Progenitor cell of endocrine pancreas (in vitro differentiated cells): ENCODE measurements at regions not wholly inside any gene's neighbourhood (a gene's known extent, or its start where the extent isn't known, plus 50 kb on each side); places are given as distances from the start of the nearest gene placed in this dataset.
"Not testable (repeated sequence)": the region's sequence is repeated elsewhere in the genome, so short reads cannot be mapped to it uniquely, and the experiment has no call there.

Experiments
- DNase-seq: peaks from one replicate; pipeline ENCODE4 v3.0.0; 2021; ENCODE audit warnings: low spot score; ENCODE audit not compliant: unreplicated experiment
- H3K27ac Mint-ChIP-seq: 2 replicates; pipeline ENCODE4 v1.8.0; 2021; ENCODE audit warnings: mild to moderate bottlenecking, moderate library complexity, mixed read lengths
- H3K27me3 Mint-ChIP-seq: 2 replicates; pipeline ENCODE4 v1.8.0; 2021; ENCODE audit warnings: mixed read lengths
- H3K36me3 Mint-ChIP-seq: 2 replicates; pipeline ENCODE4 v1.8.0; 2022; ENCODE audit warnings: mixed read lengths; ENCODE audit not compliant: insufficient read depth
- H3K4me1 Mint-ChIP-seq: 2 replicates; pipeline ENCODE4 v1.8.0; 2021; ENCODE audit warnings: low read depth, mixed read lengths
- H3K4me3 Mint-ChIP-seq: 2 replicates; pipeline ENCODE4 v1.8.0; 2021; ENCODE audit warnings: low read depth, mild to moderate bottlenecking, moderate library complexity, mixed read lengths
- H3K9me3 Mint-ChIP-seq: 2 replicates; pipeline ENCODE4 v1.8.0; 2021; ENCODE audit warnings: low read depth, mixed read lengths
- TF ChIP-seq, protein P1 (sequence below): fragments of 200-600 bp; sonication (generic); IDR thresholded peaks from one replicate; pipeline ENCODE4 v1.5.0; 2021; ENCODE audit warnings: antibody characterized with exemption, mild to moderate bottlenecking; ENCODE audit not compliant: unreplicated experiment

- TF ChIP-seq, protein P1, sequence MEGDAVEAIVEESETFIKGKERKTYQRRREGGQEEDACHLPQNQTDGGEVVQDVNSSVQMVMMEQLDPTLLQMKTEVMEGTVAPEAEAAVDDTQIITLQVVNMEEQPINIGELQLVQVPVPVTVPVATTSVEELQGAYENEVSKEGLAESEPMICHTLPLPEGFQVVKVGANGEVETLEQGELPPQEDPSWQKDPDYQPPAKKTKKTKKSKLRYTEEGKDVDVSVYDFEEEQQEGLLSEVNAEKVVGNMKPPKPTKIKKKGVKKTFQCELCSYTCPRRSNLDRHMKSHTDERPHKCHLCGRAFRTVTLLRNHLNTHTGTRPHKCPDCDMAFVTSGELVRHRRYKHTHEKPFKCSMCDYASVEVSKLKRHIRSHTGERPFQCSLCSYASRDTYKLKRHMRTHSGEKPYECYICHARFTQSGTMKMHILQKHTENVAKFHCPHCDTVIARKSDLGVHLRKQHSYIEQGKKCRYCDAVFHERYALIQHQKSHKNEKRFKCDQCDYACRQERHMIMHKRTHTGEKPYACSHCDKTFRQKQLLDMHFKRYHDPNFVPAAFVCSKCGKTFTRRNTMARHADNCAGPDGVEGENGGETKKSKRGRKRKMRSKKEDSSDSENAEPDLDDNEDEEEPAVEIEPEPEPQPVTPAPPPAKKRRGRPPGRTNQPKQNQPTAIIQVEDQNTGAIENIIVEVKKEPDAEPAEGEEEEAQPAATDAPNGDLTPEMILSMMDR = no peak
- Mint-ChIP-seq H3K27ac (no peak overlapping the region), H3K27me3 (no peaks in the 10 kb centered on the region), H3K4me3 (no peak overlapping the region), H3K9me3 (no peaks in the 10 kb centered on the region), H3K36me3 (no peaks in the 10 kb centered on the region), H3K4me1 (peaks cover 2% of the 10 kb centered on the region)
- DNase-seq = no peak
These were observed 270.4 kb downstream of the MED10 start for GRCh38 chr5:6107675-6108539.

DNA sequence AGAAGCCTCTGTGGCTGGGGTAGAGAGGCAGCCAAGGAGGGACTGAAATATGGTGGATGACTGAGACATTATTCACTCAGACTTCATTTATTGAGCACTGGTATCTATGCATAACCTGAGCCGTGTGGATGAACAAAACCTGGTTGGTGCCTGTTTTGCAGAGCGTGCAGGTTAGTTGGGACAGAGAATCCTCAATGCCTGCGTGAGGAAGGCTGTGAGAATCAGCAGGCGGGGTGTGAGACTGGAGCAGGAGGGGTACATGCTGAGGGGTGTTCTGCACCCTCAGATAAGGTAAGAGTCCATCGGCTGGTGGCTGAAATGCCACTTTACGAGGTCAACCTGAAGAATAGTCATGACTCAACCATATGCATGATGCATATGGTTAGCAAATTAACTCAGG is 271.6 kb downstream of the MED10 start:
- no peak overlapping the region for H3K27ac Mint-ChIP-seq
- no peak overlapping the region for H3K4me3 Mint-ChIP-seq
- H3K9me3 Mint-ChIP-seq = no peaks in the 10 kb centered on the region
- TF ChIP-seq, protein P1 = no peak
- no peaks in the 10 kb centered on the region for H3K27me3 Mint-ChIP-seq
- no peaks in the 10 kb centered on the region for H3K36me3 Mint-ChIP-seq
- peaks cover 2% of the 10 kb centered on the region for H3K4me1 Mint-ChIP-seq
- DNase-seq = no peak

DNA sequence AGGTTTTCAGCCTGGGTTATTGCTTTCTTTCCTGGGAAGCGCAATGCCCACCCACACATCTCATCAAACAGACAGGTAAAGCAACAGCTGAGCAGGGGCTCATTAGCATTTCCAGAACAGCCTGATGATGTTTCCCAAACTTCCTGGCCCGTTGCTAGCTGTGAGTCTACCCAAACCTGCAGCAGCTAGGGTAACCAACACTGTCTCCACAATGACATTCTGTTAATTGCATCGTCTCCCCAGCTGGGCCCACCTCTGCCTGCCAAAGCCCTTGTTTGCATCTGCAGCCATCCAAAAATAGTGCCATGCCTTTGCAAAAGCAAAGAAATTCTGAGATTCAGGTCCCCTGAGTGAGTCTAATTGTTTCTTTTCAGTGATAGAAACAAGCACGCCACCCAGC is 273.0 kb downstream of the MED10 start:
- no peak overlapping the region for H3K4me3 Mint-ChIP-seq
- H3K36me3 Mint-ChIP-seq = no peaks in the 10 kb centered on the region
- no peak overlapping the region for H3K27ac Mint-ChIP-seq
- H3K27me3 Mint-ChIP-seq = no peaks in the 10 kb centered on the region
- H3K4me1 Mint-ChIP-seq = peaks cover 2% of the 10 kb centered on the region
- no peaks in the 10 kb centered on the region for H3K9me3 Mint-ChIP-seq
- TF ChIP-seq, protein P1 = no peak
- DNase-seq = no peak

DNA sequence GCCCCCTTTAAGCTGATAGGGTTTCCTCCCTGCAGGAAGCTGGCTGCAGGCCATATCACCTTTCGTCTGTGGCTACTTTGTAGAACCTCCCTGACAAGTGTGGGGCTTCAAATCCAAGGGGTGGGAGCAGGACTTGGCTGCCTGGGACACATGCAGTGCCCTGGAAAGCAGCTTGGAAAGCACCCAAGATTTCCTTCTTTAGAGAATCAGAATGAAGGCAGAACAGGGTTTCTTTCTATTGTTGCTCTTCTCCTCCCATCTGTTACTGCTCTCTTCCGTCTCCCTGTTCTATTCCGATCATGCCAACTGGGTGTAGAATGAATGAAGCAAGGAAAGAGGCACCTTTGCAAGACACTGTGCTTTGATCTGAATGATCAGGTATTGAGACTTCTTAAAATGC is 282.2 kb downstream of the MED10 start:
- DNase-seq = no peak
- Mint-ChIP-seq H3K4me3 (no peak overlapping the region), H3K36me3 (no peaks in the 10 kb centered on the region), H3K4me1 (no peaks in the 10 kb centered on the region), H3K27me3 (no peaks in the 10 kb centered on the region), H3K27ac (no peak overlapping the region), H3K9me3 (peaks cover 3% of the 10 kb centered on the region)
- TF ChIP-seq, protein P1 = no peak

GRCh38 chr5:6094180-6094579 is 284.2 kb downstream of the MED10 start:
- not testable (repeated sequence) for DNase-seq, H3K27ac Mint-ChIP-seq, H3K27me3 Mint-ChIP-seq, H3K9me3 Mint-ChIP-seq, H3K4me3 Mint-ChIP-seq, H3K36me3 Mint-ChIP-seq, H3K4me1 Mint-ChIP-seq

GRCh38 chr5:6090838-6091237 is 287.5 kb downstream of the MED10 start:
- no peak overlapping the region for H3K4me3 Mint-ChIP-seq
- H3K4me1 Mint-ChIP-seq = no peaks in the 10 kb centered on the region
- DNase-seq = no peak
- H3K27me3 Mint-ChIP-seq = no peaks in the 10 kb centered on the region
- H3K27ac Mint-ChIP-seq = no peak overlapping the region
- H3K36me3 Mint-ChIP-seq = no peaks in the 10 kb centered on the region
- no peaks in the 10 kb centered on the region for H3K9me3 Mint-ChIP-seq
- TF ChIP-seq, protein P1 = no peak
